Neural progenitor cell (in vitro differentiated cells): ENCODE measurements at regions not wholly inside any gene's neighbourhood (a gene's known extent, or its start where the extent isn't known, plus 50 kb on each side); places are given as distances from the start of the nearest gene placed in this dataset.

Experiments used
- CTCF ChIP-seq: fragments of 200-600 bp; sonication (generic); IDR thresholded peaks from 2 replicates; pipeline ENCODE4 v1.5.1; 2017; ENCODE audit warnings: antibody characterized with exemption, mild to moderate bottlenecking
- EZH2phosphoT487 ChIP-seq: fragments of 200-600 bp; sonication (generic); IDR thresholded peaks from 2 replicates; pipeline ENCODE4 v1.6.1; 2017; ENCODE audit warnings: antibody characterized with exemption

- TF ChIP-seq CTCF (no peak), EZH2phosphoT487 (no peak)
These were observed 1782.4 kb upstream of the WWC1 start for GRCh38 chr5:166509085-166509484.
